H1 (cell line): ENCODE measurements at regions not wholly inside any gene's neighbourhood (a gene's known extent, or its start where the extent isn't known, plus 50 kb on each side); places are given as distances from the start of the nearest gene placed in this dataset.

ENCODE experiments used
- BACH1 ChIP-seq: IDR thresholded peaks from 2 replicates; pipeline ENCODE4 v1.6.1; 2012; ENCODE audit warnings: low read length, improper control_type of control experiment
- CEBPB ChIP-seq: IDR thresholded peaks from 2 replicates; pipeline ENCODE4 v1.6.1; 2012; ENCODE audit warnings: low read depth, low read length
- EZH2 ChIP-seq: fragments of 200-600 bp; sonication (generic); IDR thresholded peaks from 2 replicates; pipeline ENCODE4 v1.7.1; 2012; ENCODE audit warnings: low read depth, mild to moderate bottlenecking, moderate library complexity, low read length, inconsistent platforms; ENCODE audit not compliant: severe bottlenecking
- POLR2AphosphoS5 ChIP-seq: IDR thresholded peaks from 2 replicates; pipeline ENCODE4 v1.6.1; 2011; ENCODE audit warnings: low read depth, low read length
- RBBP5 ChIP-seq: IDR thresholded peaks from 2 replicates; pipeline ENCODE4 v1.7.1; 2012; ENCODE audit warnings: low read depth, mild to moderate bottlenecking, inconsistent platforms, low read length, moderate library complexity, borderline replicate concordance
- SP1 ChIP-seq: IDR thresholded peaks from 2 replicates; pipeline ENCODE4 v1.6.1; 2011; ENCODE audit warnings: low read depth, low read length
- TF ChIP-seq, protein P1 (sequence below), 3 experiments: IDR thresholded peaks; 1 replicate in 2 of 3; 2 replicates in 1 of 3; pipeline versions ENCODE4 v1.5.1 to v1.6.1; 2011; ENCODE audit warnings: low read length in 3 of 3, mild to moderate bottlenecking in 3 of 3, inconsistent platforms in 2 of 3, low read depth in 1 of 3, moderate library complexity in 1 of 3; ENCODE audit not compliant: insufficient read depth in 1 of 3; ENCODE audit errors: control extremely low read depth in 1 of 3
- TF ChIP-seq, protein P2 (sequence below): IDR thresholded peaks from 2 replicates; pipeline ENCODE4 v1.6.1; 2012; ENCODE audit warnings: inconsistent platforms
- TF ChIP-seq, protein P3 (sequence below): IDR thresholded peaks from 2 replicates; pipeline ENCODE4 v1.6.1; 2012; ENCODE audit warnings: inconsistent platforms

DNA sequence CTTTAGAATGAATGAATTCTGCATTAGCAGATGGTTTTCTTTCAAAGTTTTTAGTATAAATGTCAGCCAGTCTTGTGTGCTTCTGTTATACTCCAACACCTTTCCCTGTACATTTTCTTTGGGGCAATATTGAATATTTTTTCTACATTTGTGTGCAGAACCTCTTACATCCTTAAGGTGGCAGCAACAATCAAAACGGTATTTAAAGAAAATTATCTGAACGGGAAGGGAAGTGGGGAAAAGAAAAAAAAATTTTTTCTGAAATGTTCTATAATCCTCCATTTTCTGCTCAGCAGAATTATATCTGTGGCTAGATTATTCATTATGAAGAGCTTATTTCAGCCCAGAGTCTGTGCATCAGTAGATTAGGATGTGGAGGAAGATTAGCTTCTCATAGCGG is 347.3 kb upstream of the RAG2 start:
- no peak for TF ChIP-seq BACH1
- TF ChIP-seq POLR2AphosphoS5, result no peak
- no peak for TF ChIP-seq EZH2
- TF ChIP-seq, protein P1, sequence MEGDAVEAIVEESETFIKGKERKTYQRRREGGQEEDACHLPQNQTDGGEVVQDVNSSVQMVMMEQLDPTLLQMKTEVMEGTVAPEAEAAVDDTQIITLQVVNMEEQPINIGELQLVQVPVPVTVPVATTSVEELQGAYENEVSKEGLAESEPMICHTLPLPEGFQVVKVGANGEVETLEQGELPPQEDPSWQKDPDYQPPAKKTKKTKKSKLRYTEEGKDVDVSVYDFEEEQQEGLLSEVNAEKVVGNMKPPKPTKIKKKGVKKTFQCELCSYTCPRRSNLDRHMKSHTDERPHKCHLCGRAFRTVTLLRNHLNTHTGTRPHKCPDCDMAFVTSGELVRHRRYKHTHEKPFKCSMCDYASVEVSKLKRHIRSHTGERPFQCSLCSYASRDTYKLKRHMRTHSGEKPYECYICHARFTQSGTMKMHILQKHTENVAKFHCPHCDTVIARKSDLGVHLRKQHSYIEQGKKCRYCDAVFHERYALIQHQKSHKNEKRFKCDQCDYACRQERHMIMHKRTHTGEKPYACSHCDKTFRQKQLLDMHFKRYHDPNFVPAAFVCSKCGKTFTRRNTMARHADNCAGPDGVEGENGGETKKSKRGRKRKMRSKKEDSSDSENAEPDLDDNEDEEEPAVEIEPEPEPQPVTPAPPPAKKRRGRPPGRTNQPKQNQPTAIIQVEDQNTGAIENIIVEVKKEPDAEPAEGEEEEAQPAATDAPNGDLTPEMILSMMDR (IDR thresholded peaks at IDR 0.05; ENCODE audit: control extremely low read depth in 1 of 3, insufficient read depth in 1 of 3, low read depth in 1 of 3, low read length in 3 of 3), result peak in 1 of 3 experiments; percentile 37; a peak in 1 of 4 replicates
- TF ChIP-seq, protein P2, sequence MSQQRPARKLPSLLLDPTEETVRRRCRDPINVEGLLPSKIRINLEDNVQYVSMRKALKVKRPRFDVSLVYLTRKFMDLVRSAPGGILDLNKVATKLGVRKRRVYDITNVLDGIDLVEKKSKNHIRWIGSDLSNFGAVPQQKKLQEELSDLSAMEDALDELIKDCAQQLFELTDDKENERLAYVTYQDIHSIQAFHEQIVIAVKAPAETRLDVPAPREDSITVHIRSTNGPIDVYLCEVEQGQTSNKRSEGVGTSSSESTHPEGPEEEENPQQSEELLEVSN, result no peak
- no peak for TF ChIP-seq RBBP5
- TF ChIP-seq, protein P3, sequence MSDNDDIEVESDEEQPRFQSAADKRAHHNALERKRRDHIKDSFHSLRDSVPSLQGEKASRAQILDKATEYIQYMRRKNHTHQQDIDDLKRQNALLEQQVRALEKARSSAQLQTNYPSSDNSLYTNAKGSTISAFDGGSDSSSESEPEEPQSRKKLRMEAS, result no peak
- no peak for TF ChIP-seq CEBPB
- no peak for TF ChIP-seq SP1
